Activated T-cell treated with anti-CD3 and anti-CD28 coated beads, Interleukin-2, amount 50 U/mL, for 24 hours (primary cell): ENCODE measurements at regions not wholly inside any gene's neighbourhood (a gene's known extent, or its start where the extent isn't known, plus 50 kb on each side); places are given as distances from the start of the nearest gene placed in this dataset.

Experiments
- DNase-seq: peaks from one replicate; pipeline ENCODE4 v3.0.0-alpha.2; 2020
- H3K27ac Mint-ChIP-seq: 2 replicates; pipeline ENCODE4 v1.8.0; 2020; ENCODE audit warnings: mild to moderate bottlenecking, mixed read lengths
- H3K27me3 Mint-ChIP-seq: 2 replicates; pipeline ENCODE4 v1.8.0; 2020; ENCODE audit warnings: mixed read lengths
- H3K36me3 Mint-ChIP-seq: 2 replicates; pipeline ENCODE4 v1.8.0; 2020; ENCODE audit warnings: low read depth, mixed read lengths
- H3K4me1 Mint-ChIP-seq: 2 replicates; pipeline ENCODE4 v1.8.0; 2020; ENCODE audit warnings: low read depth, mixed read lengths
- H3K4me3 Mint-ChIP-seq: 2 replicates; pipeline ENCODE4 v1.8.0; 2020; ENCODE audit warnings: mild to moderate bottlenecking, moderate library complexity, mixed read lengths
- H3K9me3 Mint-ChIP-seq: 2 replicates; pipeline ENCODE4 v1.8.0; 2020; ENCODE audit warnings: mixed read lengths

- no peaks in the 10 kb centered on the region for H3K4me1 Mint-ChIP-seq
- no peak for DNase-seq
- H3K27ac Mint-ChIP-seq: no peak overlapping the region
- H3K27me3 Mint-ChIP-seq: no peaks in the 10 kb centered on the region
- no peak overlapping the region for H3K4me3 Mint-ChIP-seq
- no peaks in the 10 kb centered on the region for H3K36me3 Mint-ChIP-seq
- peaks cover 2% of the 10 kb centered on the region for H3K9me3 Mint-ChIP-seq
Observed at GRCh38 chr5:103918668-103919367, 356.2 kb upstream of the NUDT12 start.

GRCh38 chr5:103915081-103915480 lies 352.5 kb upstream of the NUDT12 start:
- H3K27ac Mint-ChIP-seq: no peak overlapping the region
- no peaks in the 10 kb centered on the region for H3K4me1 Mint-ChIP-seq
- no peaks in the 10 kb centered on the region for H3K36me3 Mint-ChIP-seq
- H3K9me3 Mint-ChIP-seq: peaks cover 2% of the 10 kb centered on the region
- H3K27me3 Mint-ChIP-seq: no peaks in the 10 kb centered on the region
- H3K4me3 Mint-ChIP-seq: no peak overlapping the region
- no peak for DNase-seq

DNA sequence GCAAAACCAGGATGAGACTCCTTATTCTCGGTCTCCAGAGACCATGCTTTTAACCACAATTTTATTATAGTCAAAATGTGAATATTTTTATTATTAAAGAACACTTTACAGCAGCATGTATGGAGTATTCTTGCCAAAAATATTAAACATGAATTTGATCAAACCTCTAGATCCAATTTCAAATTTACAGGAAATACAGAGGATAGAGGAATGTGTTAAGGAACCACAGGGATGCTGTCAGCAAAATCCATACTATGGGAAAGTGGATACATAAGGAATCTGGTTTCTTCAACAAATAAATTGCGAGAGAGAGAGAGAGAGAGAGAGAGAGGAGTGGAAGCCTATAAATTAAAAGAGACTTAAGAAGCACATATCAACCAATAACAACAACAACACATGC lies 348.2 kb upstream of the NUDT12 start:
- no peak overlapping the region for H3K4me3 Mint-ChIP-seq
- H3K9me3 Mint-ChIP-seq: no peaks in the 10 kb centered on the region
- DNase-seq: no peak
- H3K36me3 Mint-ChIP-seq: no peaks in the 10 kb centered on the region
- H3K27ac Mint-ChIP-seq: no peak overlapping the region
- H3K4me1 Mint-ChIP-seq: no peaks in the 10 kb centered on the region
- H3K27me3 Mint-ChIP-seq: no peaks in the 10 kb centered on the region

- no peaks in the 10 kb centered on the region for H3K27me3 Mint-ChIP-seq
- DNase-seq: no peak
- H3K4me3 Mint-ChIP-seq: no peak overlapping the region
- H3K36me3 Mint-ChIP-seq: no peaks in the 10 kb centered on the region
- H3K4me1 Mint-ChIP-seq: no peaks in the 10 kb centered on the region
- H3K9me3 Mint-ChIP-seq: no peaks in the 10 kb centered on the region
- H3K27ac Mint-ChIP-seq: no peak overlapping the region
Observed at GRCh38 chr5:103910011-103910410, 347.4 kb upstream of the NUDT12 start.

DNA sequence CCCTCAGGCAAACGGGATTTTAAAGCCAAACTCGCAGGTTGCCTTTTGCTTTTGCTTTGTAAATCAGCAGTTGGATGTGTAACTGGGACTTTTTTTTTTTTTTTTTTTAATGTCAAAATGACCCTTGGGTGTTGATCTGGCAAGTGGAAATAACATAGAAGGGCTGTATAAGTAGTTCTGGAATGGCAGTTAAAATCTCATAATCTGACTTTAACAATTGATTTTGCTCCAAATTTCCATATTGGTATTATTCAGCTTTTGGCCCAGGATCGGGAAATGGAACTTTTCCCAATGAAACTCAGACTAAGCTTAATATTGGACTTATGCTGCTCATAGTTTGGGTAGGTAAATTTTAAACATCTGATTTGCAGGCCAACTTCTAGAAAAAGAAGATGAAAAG lies 346.8 kb upstream of the NUDT12 start:
- H3K27me3 Mint-ChIP-seq: no peaks in the 10 kb centered on the region
- H3K4me3 Mint-ChIP-seq: no peak overlapping the region
- DNase-seq: no peak
- H3K36me3 Mint-ChIP-seq: no peaks in the 10 kb centered on the region
- H3K4me1 Mint-ChIP-seq: no peaks in the 10 kb centered on the region
- H3K9me3 Mint-ChIP-seq: peaks cover 1% of the 10 kb centered on the region
- H3K27ac Mint-ChIP-seq: no peak overlapping the region

DNA sequence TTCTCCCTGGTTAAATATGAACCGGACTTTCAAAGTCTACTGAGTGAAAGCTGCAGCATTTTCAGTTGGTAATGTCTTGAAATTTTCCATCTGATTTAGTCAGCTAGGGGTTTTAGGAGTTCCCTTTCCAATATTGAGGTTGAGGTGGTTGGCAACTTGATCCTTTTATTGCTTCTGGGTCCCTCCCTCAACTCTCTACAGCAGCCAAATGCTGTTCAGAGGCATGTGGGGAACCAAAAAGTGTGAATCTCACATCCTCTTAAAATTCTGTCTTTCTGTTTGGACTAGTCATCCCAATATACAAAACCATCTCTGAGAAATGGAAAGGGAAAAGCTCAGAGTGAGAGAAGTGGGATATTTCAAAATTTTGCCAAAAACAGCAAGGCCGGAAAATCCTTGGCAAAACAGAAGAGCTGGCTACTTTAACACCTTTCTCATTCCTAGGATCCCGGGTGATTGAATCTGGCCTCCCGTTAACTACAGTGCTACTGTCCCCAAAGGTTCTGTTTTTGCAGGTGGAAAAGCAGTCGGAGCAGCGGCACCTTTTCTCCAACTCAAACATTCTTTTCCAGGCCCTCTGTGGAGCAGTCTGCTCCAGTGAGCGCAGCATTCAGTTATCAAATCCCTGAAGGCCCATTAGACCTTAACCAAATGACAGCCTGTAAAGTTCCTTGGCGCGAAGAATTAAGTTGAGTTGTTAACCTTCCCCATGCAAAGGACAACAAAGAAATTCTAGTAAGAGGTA lies 345.9 kb upstream of the NUDT12 start:
- Mint-ChIP-seq H3K27ac (no peak overlapping the region), H3K27me3 (no peaks in the 10 kb centered on the region), H3K9me3 (peaks cover 3% of the 10 kb centered on the region), H3K36me3 (no peaks in the 10 kb centered on the region), H3K4me3 (no peak overlapping the region), H3K4me1 (no peaks in the 10 kb centered on the region)
- DNase-seq: no peak

GRCh38 chr5:103907001-103907400 lies 344.4 kb upstream of the NUDT12 start:
- no peak for DNase-seq
- no peak overlapping the region for H3K27ac Mint-ChIP-seq
- no peaks in the 10 kb centered on the region for H3K27me3 Mint-ChIP-seq
- H3K36me3 Mint-ChIP-seq: no peaks in the 10 kb centered on the region
- H3K9me3 Mint-ChIP-seq: peaks cover 6% of the 10 kb centered on the region
- H3K4me3 Mint-ChIP-seq: no peak overlapping the region
- H3K4me1 Mint-ChIP-seq: no peaks in the 10 kb centered on the region

- Mint-ChIP-seq H3K27me3 (no peaks in the 10 kb centered on the region), H3K36me3 (no peaks in the 10 kb centered on the region), H3K27ac (no peak overlapping the region), H3K9me3 (peaks cover 9% of the 10 kb centered on the region), H3K4me1 (no peaks in the 10 kb centered on the region), H3K4me3 (no peak overlapping the region)
- DNase-seq: no peak
Observed at GRCh38 chr5:103904651-103905050, 342.1 kb upstream of the NUDT12 start.

GRCh38 chr5:103902893-103903292 lies 340.3 kb upstream of the NUDT12 start:
- no peaks in the 10 kb centered on the region for H3K27me3 Mint-ChIP-seq
- no peaks in the 10 kb centered on the region for H3K4me1 Mint-ChIP-seq
- H3K36me3 Mint-ChIP-seq: no peaks in the 10 kb centered on the region
- DNase-seq: no peak
- no peak overlapping the region for H3K27ac Mint-ChIP-seq
- peaks cover 15% of the 10 kb centered on the region for H3K9me3 Mint-ChIP-seq
- H3K4me3 Mint-ChIP-seq: no peak overlapping the region

DNA sequence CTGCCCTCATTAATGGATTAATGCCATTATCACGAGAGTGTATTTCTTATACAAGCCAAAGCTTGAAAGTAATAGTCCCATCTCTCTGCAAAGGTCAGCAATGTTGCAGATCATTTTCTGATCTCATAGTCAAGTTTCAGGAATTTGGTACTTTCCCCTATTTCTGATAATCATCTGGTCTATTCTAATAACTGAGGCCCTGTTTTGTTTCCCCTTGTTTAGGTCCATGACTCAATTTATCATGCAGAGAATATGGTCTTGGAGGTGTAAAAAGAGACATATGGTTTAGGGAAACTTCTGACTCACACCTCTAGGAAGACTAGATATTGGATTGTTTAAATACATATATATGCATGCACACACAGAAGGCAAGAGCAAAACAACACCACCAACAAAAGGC lies 339.3 kb upstream of the NUDT12 start:
- H3K27me3 Mint-ChIP-seq: no peaks in the 10 kb centered on the region
- no peaks in the 10 kb centered on the region for H3K4me1 Mint-ChIP-seq
- H3K4me3 Mint-ChIP-seq: no peak overlapping the region
- H3K36me3 Mint-ChIP-seq: no peaks in the 10 kb centered on the region
- no peak overlapping the region for H3K27ac Mint-ChIP-seq
- no peak for DNase-seq
- H3K9me3 Mint-ChIP-seq: peaks cover 15% of the 10 kb centered on the region

GRCh38 chr5:103896593-103896992 lies 334.0 kb upstream of the NUDT12 start:
- no peak overlapping the region for H3K4me3 Mint-ChIP-seq
- no peaks in the 10 kb centered on the region for H3K36me3 Mint-ChIP-seq
- no peaks in the 10 kb centered on the region for H3K4me1 Mint-ChIP-seq
- no peak for DNase-seq
- no peaks in the 10 kb centered on the region for H3K27me3 Mint-ChIP-seq
- H3K27ac Mint-ChIP-seq: no peak overlapping the region
- peaks cover 10% of the 10 kb centered on the region for H3K9me3 Mint-ChIP-seq

DNA sequence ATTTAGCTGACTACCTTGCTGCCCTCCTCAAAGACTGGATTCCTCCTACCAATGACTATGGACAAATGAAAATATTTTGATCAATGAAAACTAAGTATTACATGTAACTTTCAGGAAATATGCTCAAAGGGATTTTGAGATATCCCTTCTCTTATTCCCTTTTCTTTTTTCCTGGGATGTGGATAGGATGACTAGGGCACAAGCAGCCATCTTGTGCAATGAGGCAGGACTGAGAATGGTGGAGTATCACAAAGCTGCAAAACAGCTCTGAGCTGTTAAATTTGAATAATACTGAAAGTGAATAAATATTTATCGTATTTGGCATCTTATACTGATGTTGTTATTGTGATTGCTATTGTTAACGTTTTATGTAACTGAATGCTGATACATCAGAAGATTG lies 333.1 kb upstream of the NUDT12 start:
- no peaks in the 10 kb centered on the region for H3K4me1 Mint-ChIP-seq
- DNase-seq: no peak

DNA sequence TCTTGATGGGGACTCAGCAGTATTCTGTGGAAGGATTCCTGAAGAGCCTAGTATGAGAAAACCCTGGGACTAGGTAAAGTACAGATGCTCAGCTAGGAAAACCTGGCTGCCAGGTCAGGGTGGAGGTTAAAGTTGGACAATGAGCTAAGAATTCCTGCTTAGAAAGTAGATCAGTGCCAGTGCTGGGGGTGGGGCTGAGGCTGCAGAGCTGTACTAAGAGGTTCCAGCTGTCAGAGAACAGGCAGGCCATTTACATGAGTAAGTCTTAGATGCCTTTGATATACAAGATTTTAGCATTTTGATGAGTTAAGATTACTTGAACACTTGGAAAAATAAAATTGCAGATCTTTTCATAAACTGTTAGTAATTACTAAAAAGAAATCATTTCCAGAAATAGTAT lies 332.3 kb upstream of the NUDT12 start:
- H3K9me3 Mint-ChIP-seq: peaks cover 8% of the 10 kb centered on the region
- no peak overlapping the region for H3K4me3 Mint-ChIP-seq
- no peaks in the 10 kb centered on the region for H3K36me3 Mint-ChIP-seq
- no peaks in the 10 kb centered on the region for H3K27me3 Mint-ChIP-seq
- no peak overlapping the region for H3K27ac Mint-ChIP-seq
- no peaks in the 10 kb centered on the region for H3K4me1 Mint-ChIP-seq
- DNase-seq: no peak

More for the DNA sequence above, 333.1 kb upstream of the NUDT12 start:
- Mint-ChIP-seq H3K9me3 (peaks cover 8% of the 10 kb centered on the region), H3K36me3 (no peaks in the 10 kb centered on the region), H3K4me3 (no peak overlapping the region), H3K27ac (no peak overlapping the region), H3K27me3 (no peaks in the 10 kb centered on the region)

- H3K27ac Mint-ChIP-seq: no peak overlapping the region
- no peaks in the 10 kb centered on the region for H3K4me1 Mint-ChIP-seq
- DNase-seq: no peak
- no peaks in the 10 kb centered on the region for H3K9me3 Mint-ChIP-seq
- no peak overlapping the region for H3K4me3 Mint-ChIP-seq
- H3K36me3 Mint-ChIP-seq: no peaks in the 10 kb centered on the region
- H3K27me3 Mint-ChIP-seq: no peaks in the 10 kb centered on the region
Observed at GRCh38 chr5:103891151-103891550, 328.6 kb upstream of the NUDT12 start.

GRCh38 chr5:103890313-103890712 lies 327.7 kb upstream of the NUDT12 start:
- Mint-ChIP-seq H3K27ac (no peak overlapping the region), H3K4me3 (no peak overlapping the region), H3K4me1 (no peaks in the 10 kb centered on the region), H3K9me3 (no peaks in the 10 kb centered on the region), H3K36me3 (no peaks in the 10 kb centered on the region), H3K27me3 (no peaks in the 10 kb centered on the region)
- no peak for DNase-seq
